ENCODE measurements at regions not wholly inside any gene's neighbourhood (a gene's known extent, or its start where the extent isn't known, plus 50 kb on each side); places are given as distances from the start of the nearest gene placed in this dataset.

- no peak for DNase-seq
Observed at GRCh38 chr6:113396730-113397129, 460.4 kb upstream of the MARCKS start.

GRCh38 chr6:113397236-113397635 lies 459.9 kb upstream of the MARCKS start:
- DNase-seq, result no peak

GRCh38 chr6:113401231-113401630 lies 455.9 kb upstream of the MARCKS start:
- no peak for DNase-seq

GRCh38 chr6:113402544-113402943 lies 454.6 kb upstream of the MARCKS start:
- no peak for DNase-seq

GRCh38 chr6:113403966-113404595 lies 453.1 kb upstream of the MARCKS start:
- no peak for DNase-seq

GRCh38 chr6:113405326-113406047 lies 451.7 kb upstream of the MARCKS start:
- DNase-seq, result no peak

- DNase-seq, result no peak
Observed at GRCh38 chr6:113406048-113406695, 451.0 kb upstream of the MARCKS start.

- no peak for DNase-seq
Observed at GRCh38 chr6:113411011-113411410, 446.1 kb upstream of the MARCKS start.

GRCh38 chr6:113412589-113413357 lies 444.4 kb upstream of the MARCKS start:
- DNase-seq, result no peak

- no peak for DNase-seq
Observed at GRCh38 chr6:113414511-113414910, 442.6 kb upstream of the MARCKS start.

- DNase-seq, result no peak
Observed at GRCh38 chr6:113416170-113416569, 441.0 kb upstream of the MARCKS start.

GRCh38 chr6:113420290-113420689 lies 436.9 kb upstream of the MARCKS start:
- DNase-seq, result no peak

GRCh38 chr6:113421997-113422396 lies 435.1 kb upstream of the MARCKS start:
- no peak for DNase-seq

GRCh38 chr6:113423956-113424355 lies 433.2 kb upstream of the MARCKS start:
- DNase-seq, result no peak

- DNase-seq, result no peak
Observed at GRCh38 chr6:113425977-113426660, 431.0 kb upstream of the MARCKS start.

GRCh38 chr6:113427617-113428016 lies 429.5 kb upstream of the MARCKS start:
- no peak for DNase-seq

GRCh38 chr6:113428702-113429101 lies 428.4 kb upstream of the MARCKS start:
- DNase-seq, result no peak

- no peak for DNase-seq
Observed at GRCh38 chr6:113432521-113433334, 424.4 kb upstream of the MARCKS start.

- DNase-seq, result no peak
Observed at GRCh38 chr6:113433335-113433991, 423.7 kb upstream of the MARCKS start.

- no peak for DNase-seq
Observed at GRCh38 chr6:113434641-113435040, 422.5 kb upstream of the MARCKS start.

- DNase-seq, result no peak
Observed at GRCh38 chr6:113437566-113437965, 419.6 kb upstream of the MARCKS start.

Data from activated CD4-positive, alpha-beta T cell treated with anti-CD3 and anti-CD28 coated beads, Interleukin-2, Interleukin-6, amounts not matched to agents 100 ng/mL and 50 ng/mL, durations not matched to agents 16 hours and 8 hours (primary cell).